ENCODE measurements at regions not wholly inside any gene's neighbourhood (a gene's known extent, or its start where the extent isn't known, plus 50 kb on each side); places are given as distances from the start of the nearest gene placed in this dataset.

DNA sequence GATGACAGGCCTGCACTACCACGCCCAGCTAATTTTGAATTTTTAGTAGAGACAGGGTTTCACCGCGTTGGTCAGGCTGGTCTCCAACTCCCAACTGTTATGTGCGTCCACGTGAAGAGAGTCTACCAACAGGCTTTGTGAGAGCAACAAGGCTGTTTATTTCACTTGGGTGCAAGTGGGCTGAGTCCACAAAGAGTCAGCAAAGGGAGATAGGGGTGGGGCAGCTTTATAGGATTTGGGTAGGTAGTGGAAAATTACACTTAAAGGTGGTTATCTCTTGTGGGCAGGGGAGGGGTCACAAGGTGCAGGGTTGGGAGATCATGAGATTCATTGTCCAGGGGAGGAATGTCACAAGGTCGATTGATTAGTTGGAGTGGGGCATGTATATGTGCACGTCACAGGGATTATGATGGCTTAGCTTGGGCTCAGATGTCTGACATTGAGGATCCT, 111.6 kb downstream of the GOSR1 start:
- no peaks in the 10 kb centered on the region for H3K4me1 ChIP-seq (ENCODE audit: control insufficient read depth, insufficient read depth, low read length)
- WGBS (ENCODE audit: insufficient coverage, insufficient replicate concordance, low lambda C conversion rate, missing lambda C conversion rate): 73% methylated on average over 7 of the region's 7 CpGs
- H3K36me3 ChIP-seq (ENCODE audit: control insufficient read depth in 2 of 2, insufficient read depth in 2 of 2, low read length in 1 of 2): no peaks in the 10 kb centered on the region
- no peak overlapping the region for H3K9ac ChIP-seq (ENCODE audit: control insufficient read depth, insufficient read depth, low read length)
- no peak overlapping the region for H3K27ac ChIP-seq (ENCODE audit: control insufficient read depth, insufficient read depth)
- H3K9me3 ChIP-seq (replicated peaks; ENCODE audit: control insufficient read depth, insufficient read depth, low read length): no peaks in the 10 kb centered on the region
- intact Hi-C loops (cut with micrococcal nuclease; ENCODE audit: unreplicated experiment) (no loop called here), in situ Hi-C loops (cut with MboI) (no loop called here)
- H3K4me3 ChIP-seq: no peak overlapping the region
- BruUV-seq (replicated peaks): no TSS peak
- H2AFZ ChIP-seq (ENCODE audit: control insufficient read depth, low read depth, low read length): no peak overlapping the region
- no peak overlapping the region for H3K4me2 ChIP-seq (ENCODE audit: control insufficient read depth, insufficient read depth)
- TF ChIP-seq TCF7 (IDR thresholded peaks at IDR 0.05; ENCODE audit: borderline replicate concordance) (no peak), STAT3 (IDR thresholded peaks at IDR 0.05; ENCODE audit: low read depth, low read length) (no peak), NFYA (IDR thresholded peaks at IDR 0.05; ENCODE audit: borderline replicate concordance, low read depth, low read length) (no peak)
- TF ChIP-seq, protein P1, sequence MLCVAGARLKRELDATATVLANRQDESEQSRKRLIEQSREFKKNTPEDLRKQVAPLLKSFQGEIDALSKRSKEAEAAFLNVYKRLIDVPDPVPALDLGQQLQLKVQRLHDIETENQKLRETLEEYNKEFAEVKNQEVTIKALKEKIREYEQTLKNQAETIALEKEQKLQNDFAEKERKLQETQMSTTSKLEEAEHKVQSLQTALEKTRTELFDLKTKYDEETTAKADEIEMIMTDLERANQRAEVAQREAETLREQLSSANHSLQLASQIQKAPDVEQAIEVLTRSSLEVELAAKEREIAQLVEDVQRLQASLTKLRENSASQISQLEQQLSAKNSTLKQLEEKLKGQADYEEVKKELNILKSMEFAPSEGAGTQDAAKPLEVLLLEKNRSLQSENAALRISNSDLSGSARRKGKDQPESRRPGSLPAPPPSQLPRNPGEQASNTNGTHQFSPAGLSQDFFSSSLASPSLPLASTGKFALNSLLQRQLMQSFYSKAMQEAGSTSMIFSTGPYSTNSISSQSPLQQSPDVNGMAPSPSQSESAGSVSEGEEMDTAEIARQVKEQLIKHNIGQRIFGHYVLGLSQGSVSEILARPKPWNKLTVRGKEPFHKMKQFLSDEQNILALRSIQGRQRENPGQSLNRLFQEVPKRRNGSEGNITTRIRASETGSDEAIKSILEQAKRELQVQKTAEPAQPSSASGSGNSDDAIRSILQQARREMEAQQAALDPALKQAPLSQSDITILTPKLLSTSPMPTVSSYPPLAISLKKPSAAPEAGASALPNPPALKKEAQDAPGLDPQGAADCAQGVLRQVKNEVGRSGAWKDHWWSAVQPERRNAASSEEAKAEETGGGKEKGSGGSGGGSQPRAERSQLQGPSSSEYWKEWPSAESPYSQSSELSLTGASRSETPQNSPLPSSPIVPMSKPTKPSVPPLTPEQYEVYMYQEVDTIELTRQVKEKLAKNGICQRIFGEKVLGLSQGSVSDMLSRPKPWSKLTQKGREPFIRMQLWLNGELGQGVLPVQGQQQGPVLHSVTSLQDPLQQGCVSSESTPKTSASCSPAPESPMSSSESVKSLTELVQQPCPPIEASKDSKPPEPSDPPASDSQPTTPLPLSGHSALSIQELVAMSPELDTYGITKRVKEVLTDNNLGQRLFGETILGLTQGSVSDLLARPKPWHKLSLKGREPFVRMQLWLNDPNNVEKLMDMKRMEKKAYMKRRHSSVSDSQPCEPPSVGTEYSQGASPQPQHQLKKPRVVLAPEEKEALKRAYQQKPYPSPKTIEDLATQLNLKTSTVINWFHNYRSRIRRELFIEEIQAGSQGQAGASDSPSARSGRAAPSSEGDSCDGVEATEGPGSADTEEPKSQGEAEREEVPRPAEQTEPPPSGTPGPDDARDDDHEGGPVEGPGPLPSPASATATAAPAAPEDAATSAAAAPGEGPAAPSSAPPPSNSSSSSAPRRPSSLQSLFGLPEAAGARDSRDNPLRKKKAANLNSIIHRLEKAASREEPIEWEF (IDR thresholded peaks at IDR 0.05; ENCODE audit: insufficient replicate concordance, low read depth, low read length): no peak
- no peaks in the 10 kb centered on the region for H4K20me1 ChIP-seq (ENCODE audit: control insufficient read depth, insufficient read depth)
- ChIA-PET RAD21 (ENCODE audit: unreplicated experiment) (no interaction called here), POLR2A (no interaction called here), SMC1A (ENCODE audit: uncharacterized antibody, unreplicated experiment) (no interaction called here), CTCF (no interaction called here)
- DNase-seq (ENCODE audit: low read depth, low spot score): no peak
- ATAC-seq: no peak
- H3K79me2 ChIP-seq (ENCODE audit: control insufficient read depth, insufficient read depth, low read length): no peaks in the 10 kb centered on the region
- FAIRE-seq: no peak
- H3K27me3 ChIP-seq (replicated peaks in 1 of 2; ENCODE audit: control insufficient read depth in 2 of 2, insufficient read depth in 2 of 2, low read length in 1 of 2): no peaks in the 10 kb centered on the region

Data from GM12878 (cell line).